ENCODE measurements at regions not wholly inside any gene's neighbourhood (a gene's known extent, or its start where the extent isn't known, plus 50 kb on each side); places are given as distances from the start of the nearest gene placed in this dataset.
A peak's percentile ranks its signal among the peaks of the same experiment; 100 is the strongest.
"Not testable (repeated sequence)": the region's sequence is repeated elsewhere in the genome, so short reads cannot be mapped to it uniquely, and the experiment has no call there.

GRCh38 chr9:3658964-3659363 lies 133.2 kb upstream of the RFX3 start:
- no peak for DNase-seq

GRCh38 chr9:3656224-3656623 lies 130.4 kb upstream of the RFX3 start:
- no peak for DNase-seq

GRCh38 chr9:3650994-3651622 lies 125.3 kb upstream of the RFX3 start:
- no peak for DNase-seq

DNA sequence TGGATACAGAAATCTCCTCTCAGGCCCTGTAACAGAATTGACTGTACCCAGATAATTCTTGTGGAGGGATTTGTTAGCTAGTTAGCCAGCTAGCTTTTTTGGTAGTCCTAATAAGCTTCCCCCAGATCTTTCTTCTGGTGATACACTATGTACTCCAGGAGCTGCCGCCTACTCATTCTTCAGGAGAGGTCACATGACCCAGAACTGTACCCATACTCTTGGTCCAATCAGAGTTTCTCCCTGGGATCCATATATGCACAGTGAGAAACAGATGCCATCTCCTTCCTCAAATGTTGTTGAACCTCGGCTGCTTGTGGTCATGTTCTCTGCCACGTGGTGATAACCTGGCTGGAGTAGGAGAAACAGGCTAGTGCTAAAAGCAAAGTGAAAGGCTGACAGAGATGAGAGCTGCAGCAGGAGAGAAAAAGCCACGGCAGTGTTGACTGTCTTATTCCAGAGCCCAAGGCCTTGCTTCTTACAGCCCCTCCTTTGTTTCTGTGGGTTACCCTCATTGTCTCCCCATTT lies 123.0 kb upstream of the RFX3 start:
- DNase-seq: no peak

- no peak for DNase-seq
Measured at GRCh38 chr9:3648266-3648665, 122.5 kb upstream of the RFX3 start.

GRCh38 chr9:3647652-3648051 lies 121.9 kb upstream of the RFX3 start:
- no peak for DNase-seq

DNA sequence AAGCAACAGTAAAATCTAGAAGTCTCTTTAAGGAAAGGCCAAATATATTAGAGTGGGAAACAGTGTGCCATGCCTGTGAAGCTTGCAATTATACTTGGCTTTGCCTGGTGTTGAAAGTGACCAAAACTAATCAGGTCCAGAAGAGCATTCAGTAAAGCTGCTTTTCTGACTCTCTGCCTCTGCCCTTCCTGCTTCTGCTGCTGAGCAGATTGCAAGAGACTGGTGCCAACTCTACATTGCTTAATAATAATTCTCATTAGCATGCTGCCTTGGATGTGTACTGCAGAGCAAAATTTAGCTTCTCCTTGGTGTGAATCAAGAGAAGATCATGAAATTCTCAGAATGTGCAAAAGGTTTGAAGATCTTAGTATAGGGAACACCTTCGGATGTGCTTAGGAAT lies 120.4 kb upstream of the RFX3 start:
- DNase-seq: no peak

DNA sequence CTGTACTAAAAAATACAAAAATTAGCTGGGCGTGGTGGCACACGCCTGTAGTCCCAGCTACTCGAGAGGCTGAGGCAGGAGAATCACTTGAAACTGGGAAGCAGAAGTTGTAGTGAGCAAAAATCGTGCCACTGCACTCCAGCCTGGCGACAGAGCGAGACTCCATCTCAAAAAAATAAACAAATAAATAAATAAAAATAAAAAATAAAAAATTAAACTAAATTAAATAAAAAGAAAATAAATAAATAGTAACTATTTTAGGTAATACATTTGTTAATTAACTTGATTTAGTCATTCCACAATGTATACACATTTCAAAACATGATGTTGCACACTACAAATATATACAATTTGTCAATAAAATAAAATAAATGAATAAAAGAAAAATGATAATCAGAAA lies 116.3 kb upstream of the RFX3 start:
- not testable (repeated sequence) for DNase-seq

- no peak for DNase-seq
Measured at GRCh38 chr9:3629495-3629894, 103.7 kb upstream of the RFX3 start.

DNA sequence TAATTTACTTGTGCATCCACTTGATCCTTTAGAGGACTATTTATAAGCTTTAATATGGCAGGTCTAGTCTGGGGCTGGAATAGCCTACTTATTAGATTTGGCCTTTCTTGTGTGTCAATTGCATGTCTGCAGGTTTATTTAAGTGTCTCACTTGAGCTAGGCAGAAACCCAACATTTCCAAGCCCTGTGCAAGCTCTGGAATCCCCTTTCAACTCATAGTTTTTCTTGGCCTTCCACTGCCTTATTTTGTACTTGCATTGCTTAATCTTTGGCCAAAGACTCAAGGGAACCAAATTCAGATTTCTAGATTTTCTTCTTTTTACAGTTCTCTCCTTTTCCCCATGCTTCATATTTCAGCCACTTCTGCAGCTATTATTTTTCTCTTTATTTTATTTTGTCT lies 102.4 kb upstream of the RFX3 start:
- DNase-seq: no peak

DNA sequence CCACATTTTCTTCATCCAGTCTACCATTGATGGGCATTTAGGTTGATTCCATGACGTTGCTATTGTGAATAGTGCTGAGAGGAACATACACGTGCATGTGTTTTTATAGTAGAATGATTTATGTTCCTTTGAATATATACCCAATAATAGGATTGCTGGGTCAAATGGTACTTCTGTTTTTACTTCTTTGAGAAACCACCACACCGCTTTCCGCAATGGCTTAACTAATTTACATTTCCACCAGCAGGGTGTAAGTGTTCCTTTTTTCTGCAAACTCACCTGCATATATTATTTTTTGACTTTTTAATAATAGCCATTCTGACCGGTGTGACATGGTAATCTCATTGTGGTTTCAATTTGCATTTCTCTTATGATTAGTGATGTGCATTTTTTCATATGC lies 82.2 kb upstream of the RFX3 start:
- no peak for DNase-seq

- DNase-seq: no peak
Measured at GRCh38 chr9:3600672-3601071, 74.9 kb upstream of the RFX3 start.

DNA sequence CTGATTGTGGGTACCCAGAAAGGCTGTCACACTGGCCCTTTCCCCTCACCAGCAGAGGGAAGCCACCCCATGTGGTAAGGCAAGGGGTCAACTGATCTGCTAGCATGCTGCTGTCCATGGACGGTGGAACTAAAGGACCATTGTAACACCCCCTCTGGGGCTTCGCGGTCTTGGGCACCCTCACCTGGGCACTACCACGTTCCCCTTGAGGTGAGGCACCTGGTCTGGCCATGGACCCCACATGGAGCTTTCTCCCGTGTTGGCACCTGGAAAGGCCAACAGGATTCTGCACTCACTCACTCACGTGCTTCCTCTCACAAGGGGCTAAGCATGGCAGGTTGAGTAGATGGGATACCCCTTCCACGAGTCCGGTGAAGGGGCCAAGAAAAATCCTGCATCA lies 72.0 kb upstream of the RFX3 start:
- no peak for DNase-seq

DNA sequence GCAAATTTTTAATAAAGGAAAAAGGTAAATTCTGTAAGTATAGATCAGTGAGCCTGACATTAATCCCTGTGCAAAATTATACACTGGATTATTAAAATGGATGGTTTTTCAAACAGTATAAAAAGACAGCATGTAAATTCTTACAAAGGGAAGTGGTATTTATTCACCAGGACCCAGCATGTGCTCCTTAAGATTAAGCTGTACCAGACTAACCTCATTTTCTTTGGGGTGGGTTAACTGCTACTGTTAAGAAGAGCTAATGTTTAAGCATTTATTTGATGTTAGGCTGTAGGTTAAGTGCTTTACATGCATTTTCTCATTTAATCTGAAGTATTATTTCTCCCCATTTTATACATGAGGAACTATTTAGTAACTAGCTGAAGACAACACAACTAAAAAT lies 60.3 kb upstream of the RFX3 start:
- DNase-seq: no peak

DNA sequence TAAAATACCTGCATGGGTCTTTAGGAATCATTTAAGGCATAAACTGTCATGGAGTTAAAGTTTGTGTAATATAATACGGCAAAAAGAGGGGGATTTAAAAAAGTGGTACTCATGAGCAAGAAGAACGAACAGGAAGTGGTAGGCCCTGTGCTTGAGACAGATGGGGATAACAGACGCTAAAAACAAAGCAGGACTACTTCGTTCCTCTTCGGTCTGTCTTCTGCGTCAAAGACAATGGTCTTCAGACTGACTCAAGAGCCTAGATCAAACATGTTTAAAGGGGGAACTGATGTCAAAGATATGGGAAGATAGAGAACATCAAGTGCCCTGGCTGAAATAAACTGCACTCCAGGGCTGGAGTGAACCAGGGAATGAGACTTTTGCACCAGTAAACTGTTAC lies 59.8 kb upstream of the RFX3 start:
- no peak for DNase-seq

DNA sequence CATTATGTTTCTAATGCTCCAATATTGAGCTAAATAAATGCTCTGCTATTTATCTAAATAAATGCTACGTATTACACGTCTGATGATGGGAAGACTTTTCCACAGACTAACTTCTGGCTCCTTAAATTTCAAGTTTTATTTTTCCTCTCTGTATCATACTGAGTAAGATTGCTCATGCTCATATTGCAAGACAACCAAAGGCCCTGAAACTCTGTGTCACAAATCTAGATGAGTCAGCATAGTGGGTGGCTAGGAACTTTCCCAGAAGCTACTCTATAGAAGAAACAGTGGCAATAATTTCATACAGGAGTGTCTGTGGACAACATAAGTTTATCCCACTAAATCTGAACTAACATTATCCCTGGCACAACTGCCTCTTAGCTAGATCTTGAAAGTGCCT lies 53.0 kb upstream of the RFX3 start:
- DNase-seq: no peak

DNA sequence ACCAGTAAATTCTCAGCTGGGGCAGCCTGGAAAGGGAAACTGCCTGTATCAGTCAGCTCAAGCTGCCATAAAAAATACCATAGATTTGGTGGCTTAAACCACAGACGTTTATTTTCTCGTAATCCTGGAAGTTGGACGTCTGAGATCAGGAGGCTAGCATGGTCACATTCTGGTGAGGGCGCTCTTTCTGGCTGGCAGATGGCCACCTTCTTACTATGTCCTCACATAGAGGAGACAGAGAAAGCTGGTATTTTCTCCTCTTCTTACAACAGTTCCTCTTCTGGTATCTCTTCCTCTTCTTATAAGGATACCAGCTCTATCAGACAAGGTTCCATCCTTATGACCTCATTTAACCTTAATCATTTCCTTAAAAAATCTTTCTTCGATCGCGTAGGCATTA lies 50.5 kb upstream of the RFX3 start:
- DNase-seq: peak; percentile 72

DNA sequence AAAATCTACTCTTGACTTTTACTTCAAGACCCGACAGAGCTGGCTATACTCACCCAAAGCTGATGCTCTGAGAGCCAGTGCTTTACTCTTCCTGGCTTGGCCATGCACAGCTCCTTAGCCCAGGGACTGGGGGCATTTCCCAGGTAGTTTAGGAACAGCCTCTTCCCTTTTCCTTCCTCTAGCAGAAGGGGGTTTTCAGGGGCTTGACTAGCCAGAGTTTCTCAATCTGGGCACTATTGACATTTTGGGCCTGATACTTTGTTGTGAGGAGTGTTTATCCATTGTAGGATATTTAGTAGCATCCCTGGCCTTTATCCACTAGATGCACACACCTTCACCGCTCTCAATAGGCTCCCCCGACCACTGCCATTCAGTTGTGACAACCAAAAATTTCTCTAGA lies 50.0 kb upstream of the RFX3 start:
- no peak for DNase-seq

Measured in SIG-M5 (cell line).